ENCODE measurements at regions not wholly inside any gene's neighbourhood (a gene's known extent, or its start where the extent isn't known, plus 50 kb on each side); places are given as distances from the start of the nearest gene placed in this dataset.

DNA sequence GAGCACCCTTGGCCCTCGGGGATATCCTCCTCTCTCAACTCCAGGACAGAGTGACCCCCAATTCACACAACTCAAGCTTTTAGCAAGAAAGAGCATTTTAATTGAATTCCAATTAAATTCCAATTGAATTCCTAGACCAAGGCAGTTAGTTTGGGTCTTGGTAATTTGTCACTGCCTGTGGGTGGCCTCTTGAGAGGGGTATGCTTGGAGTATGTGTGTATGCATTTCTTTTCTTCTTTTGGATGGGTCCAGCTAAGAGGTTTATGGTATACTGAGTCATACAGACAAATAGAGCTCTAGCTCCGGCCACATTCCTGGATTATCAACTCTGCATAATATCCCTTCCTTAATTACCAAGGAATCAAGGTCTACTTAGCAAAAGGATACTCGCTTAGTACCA, 136.7 kb downstream of the PCTP start:
- TF ChIP-seq, protein P1, sequence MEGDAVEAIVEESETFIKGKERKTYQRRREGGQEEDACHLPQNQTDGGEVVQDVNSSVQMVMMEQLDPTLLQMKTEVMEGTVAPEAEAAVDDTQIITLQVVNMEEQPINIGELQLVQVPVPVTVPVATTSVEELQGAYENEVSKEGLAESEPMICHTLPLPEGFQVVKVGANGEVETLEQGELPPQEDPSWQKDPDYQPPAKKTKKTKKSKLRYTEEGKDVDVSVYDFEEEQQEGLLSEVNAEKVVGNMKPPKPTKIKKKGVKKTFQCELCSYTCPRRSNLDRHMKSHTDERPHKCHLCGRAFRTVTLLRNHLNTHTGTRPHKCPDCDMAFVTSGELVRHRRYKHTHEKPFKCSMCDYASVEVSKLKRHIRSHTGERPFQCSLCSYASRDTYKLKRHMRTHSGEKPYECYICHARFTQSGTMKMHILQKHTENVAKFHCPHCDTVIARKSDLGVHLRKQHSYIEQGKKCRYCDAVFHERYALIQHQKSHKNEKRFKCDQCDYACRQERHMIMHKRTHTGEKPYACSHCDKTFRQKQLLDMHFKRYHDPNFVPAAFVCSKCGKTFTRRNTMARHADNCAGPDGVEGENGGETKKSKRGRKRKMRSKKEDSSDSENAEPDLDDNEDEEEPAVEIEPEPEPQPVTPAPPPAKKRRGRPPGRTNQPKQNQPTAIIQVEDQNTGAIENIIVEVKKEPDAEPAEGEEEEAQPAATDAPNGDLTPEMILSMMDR (IDR thresholded peaks at IDR 0.05 in 8 of 11, conservative IDR thresholded peaks at IDR 0.05 in 3 of 11) = no peak
- TF ChIP-seq POLR2AphosphoS5 (IDR thresholded peaks at IDR 0.05) = no peak
- no peak for TF ChIP-seq POLR2A (IDR thresholded peaks at IDR 0.05)

Measured in spleen (tissue), 7 donors.